ENCODE measurements at regions not wholly inside any gene's neighbourhood (a gene's known extent, or its start where the extent isn't known, plus 50 kb on each side); places are given as distances from the start of the nearest gene placed in this dataset.

DNA sequence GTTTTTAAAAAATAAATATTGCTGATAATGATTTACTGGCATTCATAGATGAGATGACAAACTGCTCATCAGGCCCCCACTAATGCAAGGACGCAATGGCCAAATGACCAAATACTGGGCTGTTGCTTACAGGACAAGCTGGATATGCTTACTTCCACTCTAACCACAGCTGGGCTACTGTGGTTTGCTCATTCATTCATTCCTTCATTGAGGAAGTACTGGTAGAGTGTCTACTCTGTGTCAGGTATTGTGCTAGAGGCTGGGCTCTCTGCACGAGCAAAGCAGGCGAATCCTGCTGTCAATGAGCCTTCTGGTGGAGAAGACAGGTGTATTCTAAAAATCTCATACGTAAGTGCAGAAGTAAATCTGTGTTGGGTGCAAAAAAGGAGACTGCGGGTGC is 113.3 kb upstream of the SLC38A2 start:
- TF ChIP-seq CTCF (IDR thresholded peaks at IDR 0.05) (no peak), POLR2A (IDR thresholded peaks at IDR 0.05) (no peak)
- 98% methylated on average over 5 of the region's 5 CpGs for WGBS (ENCODE audit: insufficient coverage, low coverage, low lambda C conversion rate, missing lambda C conversion rate)
- intact Hi-C loops (cut with DNase I): no loop called here
- Histone ChIP-seq H3K27me3 (no peaks in the 10 kb centered on the region), H3K4me1 (peaks cover 0 to 18% (median 2%) of the 10 kb centered on the region in 4 donors), H3K27ac (no peak overlapping the region), H3K9me3 (no peaks in the 10 kb centered on the region), H3K36me3 (no peaks in the 10 kb centered on the region), H3K4me3 (no peak overlapping the region)
- ATAC-seq: no peak
- DNase-seq: no peak

- TF ChIP-seq CTCF (IDR thresholded peaks at IDR 0.05) (no peak), POLR2A (IDR thresholded peaks at IDR 0.05) (no peak)
- Histone ChIP-seq H3K4me3 (no peak overlapping the region), H3K4me1 (peaks cover 0 to 16% (median 2%) of the 10 kb centered on the region in 4 donors), H3K27ac (peak overlapping the region; percentile 52 to 72 (median 57)), H3K9me3 (no peaks in the 10 kb centered on the region), H3K36me3 (no peaks in the 10 kb centered on the region), H3K27me3 (no peaks in the 10 kb centered on the region)
- intact Hi-C loops (cut with DNase I): no loop called here
- DNase-seq: no peak
- no peak for ATAC-seq
- 90% methylated on average over 6 of the region's 6 CpGs for WGBS (ENCODE audit: insufficient coverage, low coverage, low lambda C conversion rate, missing lambda C conversion rate)
Measured at GRCh38 chr12:46484396-46485061, 112.0 kb upstream of the SLC38A2 start.

- DNase-seq (no peak), ATAC-seq (peak; percentile 93 to 97 (median 95))
- H3K4me1 ChIP-seq: peaks cover 0 to 16% (median 2%) of the 10 kb centered on the region in 4 donors
Measured at GRCh38 chr12:46483572-46484395, 111.2 kb upstream of the SLC38A2 start.

DNA sequence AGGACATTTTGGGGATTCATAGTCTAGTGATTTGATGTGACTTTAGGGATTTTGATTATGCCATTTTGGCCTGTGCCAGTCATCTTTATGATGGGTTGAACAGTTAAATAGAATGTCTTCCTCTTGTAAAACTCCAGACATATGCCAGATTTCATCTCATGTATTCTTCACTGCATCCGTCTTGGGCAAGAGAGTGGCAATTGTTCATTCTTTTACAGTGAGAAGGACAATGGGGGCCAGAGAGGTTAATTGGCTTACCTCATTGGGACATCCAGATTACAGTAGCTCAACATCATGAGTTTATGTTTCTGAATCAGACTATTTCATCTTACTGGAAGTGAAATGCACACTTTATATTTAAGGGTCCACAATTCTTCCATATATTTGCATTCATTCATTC is 108.2 kb upstream of the SLC38A2 start:
- no peaks in the 10 kb centered on the region for H3K36me3 ChIP-seq
- peaks cover 0 to 16% (median 2%) of the 10 kb centered on the region in 4 donors for H3K4me1 ChIP-seq
- H3K4me3 ChIP-seq: no peak overlapping the region
- no peak for TF ChIP-seq POLR2A (IDR thresholded peaks at IDR 0.05)
- TF ChIP-seq CTCF (IDR thresholded peaks at IDR 0.05): no peak
- 100% methylated on average over 1 of the region's 1 CpG for WGBS (ENCODE audit: insufficient coverage, low coverage, low lambda C conversion rate, missing lambda C conversion rate)
- no peak overlapping the region for H3K27ac ChIP-seq
- ATAC-seq: no peak
- no peaks in the 10 kb centered on the region for H3K27me3 ChIP-seq
- DNase-seq: no peak
- no peaks in the 10 kb centered on the region for H3K9me3 ChIP-seq
- intact Hi-C loops (cut with DNase I): no loop called here

More at GRCh38 chr12:46483572-46484395, 111.2 kb upstream of the SLC38A2 start:
- 55% methylated on average over 4 of the region's 4 CpGs for WGBS (ENCODE audit: insufficient coverage, low coverage, low lambda C conversion rate, missing lambda C conversion rate)
- H3K27me3 ChIP-seq: no peaks in the 10 kb centered on the region
- H3K4me3 ChIP-seq: no peak overlapping the region
- intact Hi-C loops (cut with DNase I): no loop called here
- peak overlapping the region; percentile 52 to 72 (median 57) for H3K27ac ChIP-seq
- TF ChIP-seq CTCF (IDR thresholded peaks at IDR 0.05): no peak
- TF ChIP-seq POLR2A (IDR thresholded peaks at IDR 0.05): no peak
- no peaks in the 10 kb centered on the region for H3K9me3 ChIP-seq
- H3K36me3 ChIP-seq: no peaks in the 10 kb centered on the region

Data from right lobe of liver (tissue), 6 donors.